Urinary bladder (tissue), 3 donors: ENCODE measurements at regions not wholly inside any gene's neighbourhood (a gene's known extent, or its start where the extent isn't known, plus 50 kb on each side); places are given as distances from the start of the nearest gene placed in this dataset.
"Not testable (repeated sequence)": the region's sequence is repeated elsewhere in the genome, so short reads cannot be mapped to it uniquely, and the experiment has no call there.

ENCODE experiments used
- DNase-seq: peaks from one replicate; pipeline ENCODE4 v3.0.0-alpha.2; 2015; ENCODE audit errors: extremely low spot score
- H3K27ac ChIP-seq: one replicate; pipeline ENCODE4 v1.5.1; 2013; ENCODE audit warnings: low read depth, mild to moderate bottlenecking, moderate library complexity
- H3K36me3 ChIP-seq: one replicate; pipeline ENCODE4 v1.6.1; 2013; ENCODE audit warnings: mild to moderate bottlenecking, moderate library complexity; ENCODE audit not compliant: insufficient read depth
- H3K4me1 ChIP-seq: one replicate; pipeline ENCODE4 v1.6.1; 2013; ENCODE audit warnings: mild to moderate bottlenecking, moderate library complexity; ENCODE audit not compliant: insufficient read depth
- H3K4me3 ChIP-seq: one replicate; pipeline ENCODE4 v1.5.1; 2013; ENCODE audit warnings: low read depth, low read length
- WGBS: extraction: QIAGEN DNeasy Blood & Tissue Kit; methylation state at CpG from one replicate; pipeline ENCODE4 v1.1.7; 2013; 5-methylcytosine and 5-hydroxymethylcytosine counted together
- donor health status: healthy with polysubstance abuse.
- donor health status: healthy.

DNA sequence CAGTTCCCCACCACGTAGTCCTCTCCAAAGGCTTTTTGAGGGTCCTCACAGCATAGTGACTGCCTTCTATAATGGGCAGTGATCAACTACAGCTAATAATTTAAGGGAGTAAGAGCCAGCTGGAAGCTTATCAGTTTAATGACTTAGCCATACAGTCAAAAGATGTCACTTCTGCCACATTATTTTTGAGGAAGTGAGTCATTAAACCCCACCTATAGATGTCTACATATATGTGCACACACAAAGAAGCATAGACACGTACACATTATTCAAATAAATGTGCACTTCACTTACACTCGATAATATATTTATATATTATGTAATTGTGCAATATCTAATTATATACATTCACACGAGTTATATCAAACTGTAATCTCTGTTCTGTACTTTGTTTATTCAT, 1704.7 kb downstream of the KCNT2 start:
- Histone ChIP-seq H3K27ac (no peak overlapping the region), H3K4me3 (no peak overlapping the region), H3K4me1 (no peaks in the 10 kb centered on the region), H3K36me3 (no peaks in the 10 kb centered on the region)
- WGBS: 78% methylated on average over 4 of the region's 4 CpGs
- no peak for DNase-seq

DNA sequence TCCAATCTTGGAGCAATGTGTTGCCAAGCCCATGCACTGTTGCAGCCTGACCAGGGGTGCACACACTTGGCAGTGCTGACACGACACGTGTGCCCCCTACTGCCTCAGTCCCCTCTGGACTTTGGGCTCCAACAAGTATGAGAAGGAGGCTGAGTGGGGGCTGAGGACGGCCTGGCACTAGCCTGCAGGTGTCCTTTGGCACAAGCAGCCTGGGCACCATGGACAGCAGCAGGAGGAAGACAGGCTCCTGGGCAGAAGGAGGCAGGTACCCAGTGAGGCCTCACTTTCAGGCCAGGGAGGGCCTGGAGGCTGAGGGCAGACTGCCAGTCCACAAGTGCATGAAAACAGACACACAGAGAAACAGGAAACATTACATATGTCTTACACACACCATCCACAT, 1702.9 kb upstream of the B3GALT2 start:
- Histone ChIP-seq H3K4me1 (no peaks in the 10 kb centered on the region), H3K27ac (no peak overlapping the region), H3K4me3 (no peak overlapping the region), H3K36me3 (no peaks in the 10 kb centered on the region)
- no peak for DNase-seq
- WGBS: 84% methylated on average over 3 of the region's 3 CpGs

DNA sequence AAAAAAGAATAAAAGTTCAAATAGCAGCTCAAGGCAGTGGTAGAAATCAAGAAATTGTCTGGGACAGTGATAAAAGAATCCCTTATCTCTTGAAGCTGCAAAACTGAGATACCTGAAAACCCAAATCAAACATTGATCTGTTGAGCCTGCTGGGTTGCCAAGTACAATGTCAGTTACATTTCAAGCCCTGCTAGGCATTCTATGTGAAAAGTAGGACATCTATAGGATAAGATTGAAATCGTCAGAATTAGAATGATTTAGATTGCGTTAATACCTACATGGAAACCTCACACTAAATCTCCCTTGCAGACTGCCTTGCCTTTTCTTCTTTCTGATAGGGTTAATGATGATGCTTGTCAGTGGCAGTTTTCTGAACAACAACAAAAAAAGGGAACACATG, 1684.4 kb upstream of the B3GALT2 start:
- Histone ChIP-seq H3K36me3 (no peaks in the 10 kb centered on the region), H3K4me3 (no peak overlapping the region), H3K27ac (no peak overlapping the region), H3K4me1 (no peaks in the 10 kb centered on the region)
- no peak for DNase-seq
- WGBS: 75% methylated on average over 2 of the region's 2 CpGs

DNA sequence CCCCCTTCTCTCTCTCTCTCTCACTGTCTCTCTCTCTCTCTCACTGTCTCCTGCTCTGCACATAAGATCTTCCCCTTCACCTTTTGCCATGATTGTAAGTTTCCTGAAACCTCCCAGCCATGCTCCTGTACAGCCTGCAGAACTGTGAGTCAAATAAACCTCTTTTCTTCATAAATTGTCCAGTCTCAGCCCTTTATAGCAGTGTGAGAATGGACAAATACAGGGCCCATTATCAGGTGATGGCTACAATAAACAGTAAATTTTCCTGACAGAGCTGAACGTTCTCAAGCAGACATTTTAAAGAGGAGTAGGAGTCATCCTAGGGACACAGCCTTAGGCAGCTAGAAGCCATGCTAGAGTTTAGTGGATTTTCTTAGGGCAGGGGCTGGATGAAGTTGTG, 1679.7 kb upstream of the B3GALT2 start:
- H3K36me3 ChIP-seq: no peaks in the 10 kb centered on the region
- no peak overlapping the region for H3K4me3 ChIP-seq
- DNase-seq: no peak
- no peaks in the 10 kb centered on the region for H3K4me1 ChIP-seq
- no peak overlapping the region for H3K27ac ChIP-seq
- 20% methylated on average over 1 of the region's 1 CpG for WGBS

DNA sequence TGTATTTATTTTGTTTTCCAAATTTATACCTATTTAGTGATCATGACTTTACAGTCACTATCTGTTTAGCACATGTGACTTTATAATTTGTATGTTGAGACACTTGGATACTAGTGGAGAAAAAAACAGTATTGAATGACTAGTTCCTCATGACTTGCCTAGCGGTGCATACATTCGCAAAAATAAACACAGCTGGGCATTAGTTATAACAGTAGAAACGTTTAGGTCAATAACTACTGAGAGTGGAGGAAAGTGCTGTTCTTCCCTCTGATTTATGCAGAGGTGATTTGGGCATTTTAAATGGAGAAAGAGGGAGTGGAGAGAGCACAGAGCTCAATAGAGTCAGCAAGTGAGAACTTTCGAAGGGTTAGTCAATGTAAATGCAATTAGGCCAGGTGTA, 1679.0 kb upstream of the B3GALT2 start:
- Histone ChIP-seq H3K4me1 (no peaks in the 10 kb centered on the region), H3K36me3 (no peaks in the 10 kb centered on the region), H3K4me3 (no peak overlapping the region), H3K27ac (no peak overlapping the region)
- 73% methylated on average over 4 of the region's 4 CpGs for WGBS
- no peak for DNase-seq

DNA sequence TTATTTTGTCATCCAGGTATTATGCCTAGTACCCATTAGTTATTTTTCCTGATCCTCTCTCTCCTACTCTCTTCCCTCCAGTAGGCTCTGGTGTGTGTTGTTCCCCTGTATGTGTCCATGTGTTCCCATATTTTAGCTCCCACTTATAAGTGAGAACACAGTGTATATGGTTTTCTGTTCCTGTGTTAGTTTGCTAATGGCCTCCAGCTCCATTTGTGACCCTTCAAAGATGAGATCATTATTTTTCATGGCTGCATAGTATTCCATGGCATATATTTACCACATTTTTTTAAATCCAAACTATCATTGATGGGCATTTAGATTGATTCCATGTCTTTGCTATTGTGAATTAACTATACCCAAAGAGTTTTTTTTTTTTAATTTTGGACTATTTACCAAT, 1675.7 kb upstream of the B3GALT2 start:
- no peaks in the 10 kb centered on the region for H3K36me3 ChIP-seq
- no peak for DNase-seq
- no peak overlapping the region for H3K4me3 ChIP-seq
- H3K4me1 ChIP-seq: no peaks in the 10 kb centered on the region
- no peak overlapping the region for H3K27ac ChIP-seq

DNA sequence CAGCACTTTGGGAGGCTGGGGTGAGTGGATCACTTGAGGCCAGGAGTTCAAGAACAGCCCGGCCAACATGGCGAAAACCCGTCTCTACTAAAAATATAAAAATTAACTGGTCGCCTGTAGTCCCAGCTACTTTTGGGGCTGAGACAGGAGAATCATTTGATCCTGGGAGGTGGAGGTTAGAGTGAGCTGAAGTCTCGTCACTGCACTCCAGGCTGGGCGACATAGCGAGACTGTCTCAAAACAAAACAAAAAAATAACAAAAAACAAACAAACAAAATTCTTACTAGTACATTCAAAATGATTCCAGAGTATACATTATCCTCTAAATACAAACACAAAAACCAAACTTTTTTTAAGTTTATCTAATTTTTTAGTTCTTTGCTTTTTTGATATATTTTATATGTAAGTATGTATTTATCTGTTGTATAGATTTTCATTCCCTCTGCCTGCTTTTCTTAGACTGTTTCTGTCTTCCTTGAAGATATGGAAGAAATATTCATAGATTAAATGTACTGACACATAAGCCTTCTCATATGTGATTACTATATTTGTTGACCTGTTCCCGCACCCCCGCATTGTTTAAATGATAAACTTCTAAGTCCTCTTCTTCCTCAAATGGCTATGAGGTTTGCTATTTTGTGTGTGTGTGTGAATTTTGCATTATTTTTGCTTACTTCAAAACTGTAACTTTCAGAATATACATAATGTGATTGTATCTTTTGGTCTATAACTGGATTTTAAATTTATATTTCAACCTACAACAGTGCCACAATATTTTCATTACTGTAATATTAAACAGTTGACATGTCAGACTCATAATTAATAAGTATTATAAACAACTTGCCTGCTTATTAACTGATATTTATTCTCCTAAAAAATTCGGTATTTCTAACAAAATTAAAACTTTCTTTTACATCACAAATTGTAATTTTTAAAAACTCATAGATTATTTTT, 1674.1 kb upstream of the B3GALT2 start:
- H3K4me1 ChIP-seq: no peaks in the 10 kb centered on the region
- H3K27ac ChIP-seq: no peak overlapping the region
- no peak overlapping the region for H3K4me3 ChIP-seq
- 96% methylated on average over 10 of the region's 10 CpGs for WGBS
- no peaks in the 10 kb centered on the region for H3K36me3 ChIP-seq
- no peak for DNase-seq

DNA sequence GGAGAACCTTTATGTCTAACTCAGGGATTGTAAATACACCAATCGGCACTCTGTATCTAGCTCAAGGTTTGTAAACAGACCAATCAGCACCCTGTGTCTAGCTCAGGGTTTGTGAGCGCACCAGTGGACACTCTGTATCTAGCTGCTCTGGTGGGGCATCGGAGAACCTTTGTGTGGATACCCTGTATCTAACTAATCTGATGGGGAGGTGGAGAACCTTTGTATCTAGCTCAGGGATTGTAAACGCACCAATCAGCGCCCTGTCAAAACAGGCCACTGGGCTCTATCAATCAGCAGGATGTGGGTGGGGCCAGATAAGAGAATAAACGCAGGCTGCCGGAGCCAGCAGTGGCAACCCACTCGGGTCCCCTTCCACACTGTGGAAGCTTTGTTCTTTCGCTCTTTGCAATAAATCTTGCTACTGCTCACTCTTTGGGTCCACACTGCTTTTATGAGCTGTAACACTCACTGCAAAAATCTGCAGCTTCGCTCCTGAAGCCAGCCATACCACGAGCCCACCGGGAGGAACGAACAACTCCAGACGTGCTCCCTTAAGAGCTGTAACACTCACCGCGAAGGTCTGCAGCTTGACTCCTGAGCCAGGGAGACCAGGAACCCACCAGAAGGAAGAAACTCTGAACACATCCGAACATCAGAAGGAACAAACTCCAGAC, 1673.2 kb upstream of the B3GALT2 start:
- DNase-seq, H3K36me3 ChIP-seq, H3K4me3 ChIP-seq, H3K27ac ChIP-seq, H3K4me1 ChIP-seq: not testable (repeated sequence)
- WGBS: 94% methylated on average over 17 of the region's 17 CpGs

DNA sequence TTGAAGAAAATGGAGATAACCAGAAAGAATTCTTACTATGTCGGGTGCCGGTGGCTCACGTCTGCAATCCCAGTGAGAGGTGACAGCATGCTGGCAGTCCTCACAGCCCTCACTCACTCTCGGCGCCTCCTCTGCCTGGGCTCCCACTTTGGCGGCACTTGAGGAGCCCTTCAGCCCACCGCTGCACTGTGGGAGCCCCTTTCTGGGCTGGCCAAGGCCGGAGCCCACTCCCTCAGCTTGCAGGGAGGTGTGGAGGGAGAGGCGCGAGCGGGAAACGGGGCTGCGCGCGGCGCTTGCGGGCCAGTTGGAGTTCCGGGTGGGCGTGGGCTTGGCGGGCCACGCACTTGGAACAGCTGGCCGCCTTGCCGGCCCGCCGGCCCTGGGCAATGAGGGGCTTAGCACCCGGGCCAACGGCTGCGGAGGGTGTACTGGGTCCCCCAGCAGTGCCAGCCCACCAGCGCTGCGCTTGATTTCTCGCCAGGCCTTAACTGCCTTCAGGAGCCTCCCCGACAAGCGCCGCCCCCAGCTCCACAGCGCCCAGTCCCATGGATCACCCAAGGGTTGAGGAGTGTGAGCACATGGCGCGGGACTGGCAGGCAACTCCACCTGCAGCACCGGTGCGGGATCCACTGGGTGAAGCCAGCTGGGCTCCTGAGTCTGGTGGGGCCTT, 1672.5 kb upstream of the B3GALT2 start:
- not testable (repeated sequence) for H3K27ac ChIP-seq, DNase-seq, H3K36me3 ChIP-seq, H3K4me1 ChIP-seq, H3K4me3 ChIP-seq
- WGBS: 98% methylated on average over 39 of the region's 39 CpGs

DNA sequence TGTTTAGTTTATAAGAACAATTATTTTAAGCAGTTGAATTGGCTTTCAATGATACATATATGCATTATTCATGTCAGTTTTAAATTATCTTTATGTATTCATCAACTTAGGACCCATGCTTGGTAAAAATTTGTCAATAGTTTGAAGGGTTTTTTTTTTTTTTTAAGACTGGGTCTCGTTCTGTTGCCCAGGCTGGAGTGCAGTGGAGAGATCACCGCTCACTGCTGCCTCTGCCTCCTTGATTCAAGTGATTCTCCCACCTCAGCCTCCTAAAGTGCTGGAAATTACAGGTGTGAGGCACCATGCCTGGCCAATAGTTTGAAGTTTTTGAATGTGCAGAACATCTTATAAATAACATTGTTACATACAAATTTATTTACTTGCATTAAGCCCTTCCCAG, 1671.0 kb upstream of the B3GALT2 start:
- no peak for DNase-seq
- H3K4me3 ChIP-seq: no peak overlapping the region
- no peaks in the 10 kb centered on the region for H3K4me1 ChIP-seq
- H3K27ac ChIP-seq: no peak overlapping the region
- 83% methylated on average over 2 of the region's 2 CpGs for WGBS
- no peaks in the 10 kb centered on the region for H3K36me3 ChIP-seq

DNA sequence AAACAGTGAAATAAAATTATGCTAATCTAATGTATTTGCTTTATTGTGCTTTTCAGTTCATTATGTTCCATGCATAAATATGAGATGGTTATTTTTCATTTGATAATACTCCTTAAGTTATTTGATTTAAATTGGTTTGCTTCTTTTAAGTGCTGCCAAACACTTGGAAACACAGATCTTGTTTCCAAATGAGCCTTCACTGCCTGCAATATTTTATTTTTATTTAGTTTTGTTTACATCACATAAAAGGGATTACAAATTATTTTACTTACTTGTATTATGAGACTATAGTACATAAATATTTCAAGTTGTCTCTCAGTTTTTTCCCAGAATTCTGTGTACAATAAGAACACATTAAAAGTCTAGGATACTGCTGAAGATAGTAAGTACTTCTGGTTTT, 1662.4 kb upstream of the B3GALT2 start:
- no peak for DNase-seq
- Histone ChIP-seq H3K27ac (no peak overlapping the region), H3K4me1 (no peaks in the 10 kb centered on the region), H3K36me3 (no peaks in the 10 kb centered on the region), H3K4me3 (no peak overlapping the region)

DNA sequence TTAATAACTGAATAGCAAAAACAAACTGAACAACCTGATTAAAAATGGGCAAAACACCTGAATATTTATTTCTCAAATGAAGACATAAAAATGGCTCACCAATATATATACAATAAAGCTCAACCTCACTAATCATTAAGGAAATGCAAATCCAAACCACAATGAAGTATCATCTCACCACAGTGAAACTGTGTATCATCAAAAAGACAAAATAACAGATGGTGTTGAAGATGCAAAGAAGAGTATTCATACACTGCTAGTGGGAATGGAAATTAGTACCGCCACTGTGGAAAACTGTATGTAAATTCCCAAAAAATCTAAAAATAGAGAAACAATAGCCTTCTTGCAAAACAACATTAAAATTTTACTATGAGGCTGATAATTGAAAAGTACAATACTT, 1660.1 kb upstream of the B3GALT2 start:
- no peak overlapping the region for H3K4me3 ChIP-seq
- H3K4me1 ChIP-seq: no peaks in the 10 kb centered on the region
- no peak overlapping the region for H3K27ac ChIP-seq
- no peaks in the 10 kb centered on the region for H3K36me3 ChIP-seq
- WGBS: 99% methylated on average over 1 of the region's 1 CpG
- no peak for DNase-seq

DNA sequence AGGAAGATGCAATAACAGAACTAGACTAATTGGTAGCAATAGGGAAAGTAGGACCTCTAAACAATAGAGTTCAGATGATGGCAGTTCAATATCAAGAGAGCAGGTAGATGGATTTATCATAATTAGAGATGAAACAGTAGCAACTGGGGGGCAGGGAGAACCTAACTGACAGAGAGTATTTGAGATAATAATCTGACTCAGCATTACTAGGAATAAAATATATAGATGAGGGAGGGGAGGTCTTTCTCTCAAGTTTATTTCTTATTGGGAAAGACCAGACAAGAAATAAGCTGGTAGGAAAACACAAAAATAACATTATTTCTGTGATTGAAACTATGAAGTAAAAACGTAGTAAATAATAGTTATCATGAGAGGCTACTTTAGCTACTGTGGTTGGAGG, 1656.7 kb upstream of the B3GALT2 start:
- 85% methylated on average over 1 of the region's 1 CpG for WGBS
- no peak overlapping the region for H3K4me3 ChIP-seq
- H3K36me3 ChIP-seq: no peaks in the 10 kb centered on the region
- no peak for DNase-seq
- H3K4me1 ChIP-seq: no peaks in the 10 kb centered on the region
- H3K27ac ChIP-seq: no peak overlapping the region

DNA sequence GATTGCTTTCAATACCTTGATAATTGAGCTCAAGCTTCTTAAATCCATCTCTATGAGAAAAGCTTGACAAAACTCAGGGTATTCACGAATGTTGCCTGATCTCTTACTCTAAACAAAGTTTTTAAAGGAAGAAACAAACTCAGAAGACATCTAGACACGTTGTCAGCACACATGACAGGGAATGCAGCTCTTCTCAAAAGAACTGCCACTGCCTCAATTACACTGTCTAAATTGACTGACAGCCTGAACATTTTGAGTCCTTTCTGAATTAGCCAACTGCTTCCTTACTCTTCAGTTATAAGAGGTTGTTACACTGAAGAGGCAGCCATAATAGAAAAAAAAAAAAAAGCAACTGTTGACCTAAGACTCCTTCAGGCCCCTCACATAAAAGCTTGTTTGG, 1646.7 kb upstream of the B3GALT2 start:
- Histone ChIP-seq H3K4me3 (no peak overlapping the region), H3K4me1 (no peaks in the 10 kb centered on the region), H3K27ac (no peak overlapping the region), H3K36me3 (no peaks in the 10 kb centered on the region)
- WGBS: 68% methylated on average over 2 of the region's 2 CpGs
- no peak for DNase-seq
